ENCODE measurements at regions not wholly inside any gene's neighbourhood (a gene's known extent, or its start where the extent isn't known, plus 50 kb on each side); places are given as distances from the start of the nearest gene placed in this dataset.

- no peak for DNase-seq
- peak; percentile 18 for ATAC-seq
- intact Hi-C loops (cut with DNase I, micrococcal nuclease): no loop called here
These were observed 251.5 kb upstream of the ADAMTS9 start for GRCh38 chr3:64939309-64939708.

DNA sequence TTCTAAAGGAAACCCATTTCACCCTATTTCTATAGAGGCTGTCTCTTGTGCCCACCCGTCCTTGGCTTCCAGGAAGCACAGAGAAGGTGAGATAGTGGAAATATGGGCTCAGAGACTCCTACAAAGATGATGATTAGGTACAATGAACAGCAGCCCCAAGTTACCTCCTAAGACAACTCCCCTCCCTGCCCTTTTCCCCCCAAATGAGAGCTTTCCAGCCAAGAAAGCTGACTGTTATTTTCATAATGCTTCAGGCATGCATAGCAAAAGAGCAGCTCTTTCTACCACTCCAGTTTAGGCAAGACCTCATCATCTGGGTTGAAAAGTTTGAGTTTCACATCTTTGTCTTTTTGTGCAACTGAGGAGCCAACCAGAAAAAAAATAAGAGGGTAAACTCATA is 248.8 kb upstream of the ADAMTS9 start:
- no peak for DNase-seq
- no peak for ATAC-seq
- intact Hi-C loops (cut with DNase I, micrococcal nuclease): no loop called here

GRCh38 chr3:64935971-64936370 is 248.2 kb upstream of the ADAMTS9 start:
- no peak for ATAC-seq
- DNase-seq: no peak
- intact Hi-C loops (cut with DNase I, micrococcal nuclease): no loop called here

DNA sequence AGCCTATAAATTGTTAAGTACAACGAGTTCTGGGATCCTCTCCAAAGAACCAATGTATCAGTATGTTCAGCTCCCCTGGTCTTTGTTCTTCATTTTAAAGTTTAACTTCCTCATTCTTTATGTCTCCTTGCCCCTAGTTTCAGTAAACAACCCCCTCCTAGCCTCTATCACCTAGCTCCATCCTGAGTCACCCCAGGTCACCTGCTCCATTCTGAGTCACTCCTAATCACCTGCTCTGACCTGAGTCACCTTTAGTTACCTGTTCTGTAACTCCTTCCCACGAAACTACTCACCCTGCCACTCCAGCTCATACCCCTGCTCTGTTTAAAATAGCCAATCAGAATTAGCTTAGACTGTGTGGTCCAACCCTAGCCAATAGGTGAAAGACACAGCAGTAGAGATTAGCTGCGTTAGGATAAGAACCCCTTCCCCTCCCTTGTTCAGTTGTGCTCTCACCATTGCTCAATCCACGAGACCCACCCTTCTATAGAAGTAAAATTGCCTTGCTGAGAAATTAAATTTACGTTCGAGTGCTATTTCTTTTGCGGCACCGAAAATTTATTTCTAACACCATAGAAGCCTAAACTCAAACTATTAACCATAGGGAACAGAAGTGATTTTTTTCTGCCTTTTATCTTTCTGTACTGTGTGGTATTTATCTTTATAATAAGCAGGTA is 245.0 kb upstream of the ADAMTS9 start:
- intact Hi-C loops (cut with DNase I, micrococcal nuclease): no loop called here
- DNase-seq (no peak), ATAC-seq (no peak)

GRCh38 chr3:64932016-64932518 is 244.3 kb upstream of the ADAMTS9 start:
- ATAC-seq (no peak), DNase-seq (no peak)
- intact Hi-C loops (cut with DNase I, micrococcal nuclease): no loop called here

GRCh38 chr3:64930891-64931290 is 243.1 kb upstream of the ADAMTS9 start:
- DNase-seq (no peak), ATAC-seq (no peak)
- intact Hi-C loops (cut with DNase I, micrococcal nuclease): no loop called here

GRCh38 chr3:64928683-64929082 is 240.9 kb upstream of the ADAMTS9 start:
- intact Hi-C loops (cut with DNase I, micrococcal nuclease): no loop called here
- ATAC-seq (no peak), DNase-seq (no peak)

DNA sequence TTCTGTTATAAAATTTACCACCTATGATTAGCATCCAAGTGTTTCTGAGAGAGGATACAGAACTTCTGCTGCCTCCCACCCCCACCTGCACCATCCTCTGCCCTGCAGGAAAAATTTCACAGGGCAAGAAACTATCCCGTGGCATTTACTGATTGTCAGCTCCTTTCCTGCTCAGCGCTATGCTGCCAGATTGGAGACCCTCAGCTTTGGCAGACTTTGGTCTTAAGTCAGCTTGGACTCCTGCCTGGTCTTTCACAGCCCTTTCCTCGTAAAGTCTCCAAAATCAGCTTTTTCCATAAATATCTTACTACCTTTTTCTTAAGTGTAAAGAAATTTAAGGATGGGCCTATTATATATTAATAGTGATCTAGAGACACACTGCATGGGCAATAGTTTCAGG is 239.9 kb upstream of the ADAMTS9 start:
- intact Hi-C loops (cut with DNase I, micrococcal nuclease): no loop called here
- DNase-seq (no peak), ATAC-seq (no peak)

DNA sequence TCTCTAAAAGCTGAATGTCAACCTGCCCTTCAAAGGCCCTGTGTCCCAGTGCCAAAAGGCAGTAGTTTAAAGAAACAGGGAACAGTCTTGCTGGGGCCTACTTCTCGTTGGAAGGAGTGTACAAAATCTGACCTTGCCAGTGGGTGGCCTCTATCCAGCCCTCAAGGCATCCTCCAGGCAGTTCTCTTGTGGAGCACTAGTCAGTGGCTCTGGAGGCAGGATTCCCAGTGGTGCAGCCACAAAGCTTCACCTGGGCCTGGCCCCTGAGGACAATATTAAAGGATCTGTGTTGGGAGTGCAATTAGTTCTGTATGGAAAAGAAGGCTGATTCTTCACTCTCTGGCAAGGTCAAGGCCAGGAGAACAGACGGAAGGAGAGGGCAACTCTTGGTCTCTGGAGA is 237.8 kb upstream of the ADAMTS9 start:
- intact Hi-C loops (cut with DNase I, micrococcal nuclease): no loop called here
- ATAC-seq (no peak), DNase-seq (no peak)

DNA sequence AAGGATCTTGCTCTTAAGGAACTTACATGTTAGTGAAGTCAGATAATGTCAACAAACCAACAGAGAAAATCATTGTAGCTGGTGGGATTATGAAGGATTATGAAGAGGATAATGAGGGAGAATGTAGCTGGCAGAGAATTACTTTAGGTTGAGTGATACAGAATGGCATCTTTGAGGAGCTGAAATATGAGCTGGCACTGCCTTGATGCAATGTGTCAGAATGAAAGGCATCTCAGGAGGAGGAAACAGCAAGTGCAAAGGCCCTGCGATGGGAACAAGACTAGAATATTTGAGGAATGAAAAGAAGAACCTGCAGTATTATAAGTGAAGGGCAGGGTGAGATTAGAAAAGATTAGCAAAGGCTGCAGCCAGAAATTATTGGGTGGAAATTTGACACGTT is 237.2 kb upstream of the ADAMTS9 start:
- intact Hi-C loops (cut with DNase I, micrococcal nuclease): no loop called here
- ATAC-seq: no peak
- DNase-seq: no peak

DNA sequence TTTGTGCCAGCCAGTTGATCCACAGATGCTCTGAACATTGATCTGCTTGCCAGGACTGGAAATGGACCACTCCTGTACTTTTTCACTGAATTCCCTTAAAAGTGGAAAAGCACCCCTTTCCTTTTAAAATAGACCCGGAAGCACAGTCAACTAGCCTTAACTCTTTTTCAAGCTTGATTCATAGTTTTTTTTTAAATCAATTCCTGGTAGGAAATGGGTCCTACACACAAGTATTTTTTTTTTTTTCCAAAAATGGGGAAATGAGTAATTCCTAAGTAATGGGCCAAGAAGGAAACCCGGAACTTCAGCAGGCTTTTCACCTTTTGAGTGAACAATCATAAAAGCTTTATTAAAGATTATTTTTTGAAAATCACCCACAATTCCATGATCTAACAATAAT is 234.4 kb upstream of the ADAMTS9 start:
- ATAC-seq (no peak), DNase-seq (no peak)
- intact Hi-C loops (cut with DNase I, micrococcal nuclease): no loop called here

DNA sequence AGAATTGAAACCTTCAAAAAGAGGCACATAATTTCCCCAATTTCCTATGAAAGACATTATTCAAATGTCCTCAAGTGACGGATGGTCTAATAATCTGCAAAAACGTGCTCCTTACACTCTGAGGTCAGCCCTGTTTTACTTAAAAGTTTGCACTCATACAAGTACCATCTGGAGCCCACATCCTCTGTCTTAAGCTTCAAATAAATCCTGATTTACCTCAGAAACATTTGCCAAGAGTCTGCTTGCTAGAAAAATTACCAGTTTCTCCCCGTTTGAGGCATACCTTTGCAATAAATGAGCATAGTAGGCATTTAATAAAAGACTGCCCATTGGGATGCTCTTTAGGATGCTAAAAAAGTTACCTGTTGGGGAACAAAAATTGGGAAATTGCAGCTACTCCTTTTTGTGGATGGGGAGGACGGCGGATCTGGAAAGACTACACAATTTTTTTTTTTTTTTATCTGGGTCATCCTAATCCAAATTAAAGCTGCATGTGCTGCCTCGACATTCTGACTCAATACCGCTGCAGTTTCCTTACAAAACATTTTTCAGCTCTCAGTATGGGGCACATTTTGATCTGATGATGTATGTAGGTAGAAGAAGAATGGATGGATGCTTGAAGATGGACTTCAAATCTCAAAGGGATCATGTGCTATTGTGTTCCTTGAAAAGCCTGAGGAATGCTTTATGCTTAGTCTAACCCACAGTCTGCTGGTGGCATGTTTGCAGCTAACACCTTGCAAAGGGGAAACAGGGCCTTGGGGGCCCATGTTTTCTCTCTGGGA is 233.7 kb upstream of the ADAMTS9 start:
- no peak for ATAC-seq
- intact Hi-C loops (cut with DNase I, micrococcal nuclease): no loop called here
- DNase-seq: no peak

DNA sequence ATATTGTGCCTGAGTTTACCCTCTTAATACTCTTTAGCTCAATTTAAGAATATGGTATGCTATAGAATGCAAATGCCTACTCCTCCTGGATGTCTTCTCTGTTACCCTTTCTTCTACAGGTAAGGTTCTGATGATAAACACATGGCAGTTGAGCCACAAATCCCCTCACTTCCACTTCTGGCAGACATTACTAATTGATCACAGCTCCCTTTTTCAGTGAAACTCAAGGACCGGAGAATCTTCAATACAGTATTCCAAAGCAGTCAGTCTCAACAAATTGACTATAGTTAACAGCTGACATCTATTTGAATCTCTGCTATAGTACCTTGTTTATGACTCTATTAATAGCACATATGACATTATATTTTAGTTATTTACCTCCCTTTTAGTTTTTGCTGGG is 232.1 kb upstream of the ADAMTS9 start:
- no peak for ATAC-seq
- intact Hi-C loops (cut with DNase I, micrococcal nuclease): no loop called here
- no peak for DNase-seq

- ATAC-seq: no peak
- no peak for DNase-seq
- intact Hi-C loops (cut with DNase I, micrococcal nuclease): no loop called here
These were observed 231.2 kb upstream of the ADAMTS9 start for GRCh38 chr3:64918989-64919388.

- ATAC-seq (no peak), DNase-seq (no peak)
- intact Hi-C loops (cut with DNase I, micrococcal nuclease): no loop called here
These were observed 230.2 kb upstream of the ADAMTS9 start for GRCh38 chr3:64917914-64918453.

- DNase-seq (no peak), ATAC-seq (no peak)
- intact Hi-C loops (cut with DNase I, micrococcal nuclease): no loop called here
These were observed 229.1 kb upstream of the ADAMTS9 start for GRCh38 chr3:64916937-64917336.

- DNase-seq (no peak), ATAC-seq (no peak)
- intact Hi-C loops (cut with DNase I, micrococcal nuclease): no loop called here
These were observed 228.5 kb upstream of the ADAMTS9 start for GRCh38 chr3:64916192-64916798.

- no peak for DNase-seq
- ATAC-seq: no peak
- intact Hi-C loops (cut with DNase I, micrococcal nuclease): no loop called here
These were observed 228.0 kb upstream of the ADAMTS9 start for GRCh38 chr3:64915778-64916177.

- DNase-seq: no peak
- intact Hi-C loops (cut with DNase I, micrococcal nuclease): no loop called here
- no peak for ATAC-seq
These were observed 225.7 kb upstream of the ADAMTS9 start for GRCh38 chr3:64913515-64913914.

GRCh38 chr3:64911138-64911537 is 223.3 kb upstream of the ADAMTS9 start:
- intact Hi-C loops (cut with DNase I, micrococcal nuclease): no loop called here
- DNase-seq: no peak
- ATAC-seq: no peak
